K562 (cell line): ENCODE measurements at regions not wholly inside any gene's neighbourhood (a gene's known extent, or its start where the extent isn't known, plus 50 kb on each side); places are given as distances from the start of the nearest gene placed in this dataset.

Source experiments
- ATAC-seq: fragments of 200-7000 bp; cut with Tn5 transposase; 3 replicates; pipeline ENCODE4 v1.9.1; 2020; ENCODE audit warnings: moderate library complexity
- BruUV-seq: library from RNA; stranded (reverse); fragments of 400-500 nt; replicated peaks from 2 replicates; lab custom pipeline; 2021; lab: Mats Ljungman, UMichigan
- CTCF ChIA-PET: fragments of 300-600 bp; formaldehyde crosslinking; extraction: SDS; loops from one replicate; lab custom pipeline; 2021; ENCODE audit warnings: low intra/inter-chr PET ratio; lab: Yijun Ruan, JAX
- POLR2A ChIA-PET: fragments of 300-600, 350-650 bp; sonication (Branson Sonifier 250); formaldehyde crosslinking; extraction: SDS; loops from one replicate; lab custom pipeline; 2021; ENCODE audit warnings: antibody characterized with exemption, inconsistent platforms; lab: Yijun Ruan, JAX
- DNase-seq, 4 experiments: peaks; one replicate each; pipeline versions ENCODE4 v3.0.0 to v3.0.0-alpha.2; 2011 to 2018; ENCODE audit warnings: low spot score in 3 of 4, mixed read lengths in 3 of 4; ENCODE audit errors: extremely low read depth in 1 of 4
- FAIRE-seq: peaks from 2 replicates; lab custom pipeline; 2011; peaks lifted over from hg19 to GRCh38; lab: Jason Lieb, UNC
- H2AFZ ChIP-seq: 2 replicates; pipeline ENCODE4 v1.6.0; 2011; ENCODE audit warnings: low read depth, low read length, control low read depth, inconsistent platforms
- H3K27ac ChIP-seq: fragments of 200-600 bp; 3 replicates; pipeline ENCODE4 v1.8.0; 2011; ENCODE audit warnings: low read depth, mild to moderate bottlenecking, control low read depth, inconsistent platforms, low read length, moderate library complexity, mixed read lengths; ENCODE audit errors: extremely low read depth
- H3K27me3 ChIP-seq, 2 experiments: fragments of 300-600 bp in 1 of 2; 2 replicates in 1 of 2; 3 replicates in 1 of 2; pipeline versions ENCODE4 v1.6.0 to v1.8.0; 2011; ENCODE audit warnings: inconsistent platforms in 2 of 2, low read length in 2 of 2, mild to moderate bottlenecking in 1 of 2, mixed read lengths in 1 of 2, moderate library complexity in 1 of 2; ENCODE audit not compliant: control insufficient read depth in 2 of 2, insufficient read depth in 2 of 2
- H3K36me3 ChIP-seq: fragments of 300-600 bp; 3 replicates; pipeline ENCODE4 v1.8.0; 2011; ENCODE audit warnings: mild to moderate bottlenecking, low read length, inconsistent platforms; ENCODE audit not compliant: control insufficient read depth, insufficient read depth
- H3K4me1 ChIP-seq, 2 experiments: fragments of 200-600 bp in 1 of 2; replicated peaks in 1 of 2; 2 replicates in 1 of 2; 3 replicates in 1 of 2; pipeline versions ENCODE4 v1.5.1 to v1.8.0; 2011; ENCODE audit warnings: inconsistent platforms in 2 of 2, low read length in 2 of 2, mild to moderate bottlenecking in 1 of 2, mixed read lengths in 1 of 2, moderate library complexity in 1 of 2; ENCODE audit not compliant: control insufficient read depth in 2 of 2, insufficient read depth in 2 of 2
- H3K4me2 ChIP-seq: 2 replicates; pipeline ENCODE4 v1.6.1; 2011; ENCODE audit warnings: low read length, control low read depth, inconsistent platforms, mixed read lengths; ENCODE audit not compliant: insufficient read depth
- H3K4me3 ChIP-seq: fragments of 200-600 bp; sonication (generic), shearing (Covaris generic); 2 replicates; pipeline ENCODE4 v1.5.1; 2016; ENCODE audit warnings: control low read depth, inconsistent platforms
- H3K79me2 ChIP-seq: fragments of 200-600 bp; 3 replicates; pipeline ENCODE4 v1.8.0; 2011; ENCODE audit warnings: low read length, inconsistent platforms; ENCODE audit not compliant: control insufficient read depth, insufficient read depth
- H3K9ac ChIP-seq, 2 experiments: 2 replicates each; pipeline versions ENCODE4 v1.6.0 to v1.6.1; 2011; ENCODE audit warnings: low read depth in 2 of 2, low read length in 2 of 2, control low read depth in 1 of 2, inconsistent platforms in 1 of 2, mild to moderate bottlenecking in 1 of 2, mixed read lengths in 1 of 2; ENCODE audit not compliant: insufficient read depth in 1 of 2
- H3K9me1 ChIP-seq: one replicate; pipeline ENCODE4 v1.6.0; 2011; ENCODE audit warnings: inconsistent platforms, mild to moderate bottlenecking, low read length, moderate library complexity; ENCODE audit not compliant: control insufficient read depth, insufficient read depth
- H3K9me3 ChIP-seq: replicated peaks from 2 replicates; pipeline ENCODE4 v1.5.1; 2011; ENCODE audit warnings: low read depth, low read length, inconsistent platforms; ENCODE audit not compliant: control insufficient read depth, insufficient read depth
- H4K20me1 ChIP-seq: replicated peaks from 2 replicates; pipeline ENCODE4 v1.6.1; 2011; ENCODE audit warnings: low read length, inconsistent platforms, mixed read lengths; ENCODE audit not compliant: control insufficient read depth, insufficient read depth
- BRD4 ChIP-seq: fragments of 200-600 bp; sonication (generic); IDR thresholded peaks from 2 replicates; pipeline ENCODE4 v1.6.1; 2017; ENCODE audit warnings: inconsistent platforms
- BRF1 ChIP-seq: IDR thresholded peaks from 3 replicates; pipeline ENCODE4 v1.6.1; 2011; ENCODE audit warnings: borderline replicate concordance, mild to moderate bottlenecking; ENCODE audit not compliant: insufficient read length; ENCODE audit errors: extremely low read depth
- FIP1L1 ChIP-seq: fragments of 200-400 bp; formaldehyde crosslinking; IDR thresholded peaks from 2 replicates; pipeline ENCODE4 v1.6.1; 2018; ENCODE audit warnings: mild to moderate bottlenecking, low read depth, low read length; ENCODE audit not compliant: poor library complexity, severe bottlenecking
- HNRNPLL ChIP-seq: fragments of 200-400 bp; formaldehyde crosslinking; IDR thresholded peaks from 2 replicates; pipeline ENCODE4 v1.6.1; 2017; ENCODE audit warnings: low read length, low read depth, mild to moderate bottlenecking; ENCODE audit not compliant: poor library complexity, severe bottlenecking
- IRF9 ChIP-seq: fragments of 450-650 bp; IDR thresholded peaks from 2 replicates; pipeline ENCODE4 v1.6.1; 2016; ENCODE audit warnings: missing biosample characterization, missing genetic modification characterization
- NR1H2 ChIP-seq: sonication (generic); formaldehyde crosslinking; IDR thresholded peaks from 2 replicates; pipeline ENCODE4 v1.4.0; 2020; ENCODE audit warnings: mild to moderate bottlenecking, missing genetic modification reagents
- NR2F6 ChIP-seq: fragments of 450-650 bp; formaldehyde crosslinking; IDR thresholded peaks from 2 replicates; pipeline ENCODE4 v1.4.0; 2020; ENCODE audit warnings: mild to moderate bottlenecking
- NRF1 ChIP-seq, 2 experiments: fragments of 450-650 bp; IDR thresholded peaks in 1 of 2; conservative IDR thresholded peaks in 1 of 2; 2 replicates each; pipeline ENCODE4 v1.6.1; 2014; ENCODE audit warnings: mild to moderate bottlenecking in 2 of 2
- PTTG1 ChIP-seq: fragments of 450-650 bp; IDR thresholded peaks from 2 replicates; pipeline ENCODE4 v1.6.1; 2016; ENCODE audit warnings: low read depth, mild to moderate bottlenecking, missing genetic modification characterization, missing compliant biosample characterization
- ZC3H4 ChIP-seq: sonication (generic); formaldehyde crosslinking; IDR thresholded peaks from 2 replicates; pipeline ENCODE4 v1.9.0; 2021; ENCODE audit warnings: missing genetic modification reagents, borderline replicate concordance
- ZNF384 ChIP-seq: IDR thresholded peaks from 2 replicates; pipeline ENCODE4 v1.6.1; 2012; ENCODE audit warnings: low read depth, low read length, improper control_type of control experiment
- ZNF436 ChIP-seq: fragments of 250-450, 450-650 bp; sonication (Bioruptor Pico); formaldehyde crosslinking; IDR thresholded peaks from 2 replicates; pipeline ENCODE4 v1.7.0; 2020; ENCODE audit warnings: mild to moderate bottlenecking
- ZNF57 ChIP-seq: fragments of 450-650 bp; formaldehyde crosslinking; IDR thresholded peaks from 2 replicates; pipeline ENCODE4 v1.4.0; 2020; ENCODE audit warnings: mild to moderate bottlenecking, moderate library complexity
- WGBS: fragments of 100-300 bp; shearing (Covaris generic); methylation state at CpG from one replicate; pipeline ENCODE4 v1.1.6; 2016; ENCODE audit warnings: low coverage, mixed read lengths; ENCODE audit not compliant: insufficient coverage; ENCODE audit errors: missing lambda C conversion rate; 5-methylcytosine and 5-hydroxymethylcytosine counted together
- in situ Hi-C: fragments of 300-500 bp; cut with MboI; formaldehyde crosslinking; loops from 4 replicates; pipeline ENCODE4 v1.15.0; 2018; ENCODE audit warnings: inconsistent platforms, mixed read lengths
- intact Hi-C: fragments of 100-400 bp; cut with micrococcal nuclease; formaldehyde crosslinking; loops from 2 replicates; pipeline ENCODE4 v1.14.2; 2022

DNA sequence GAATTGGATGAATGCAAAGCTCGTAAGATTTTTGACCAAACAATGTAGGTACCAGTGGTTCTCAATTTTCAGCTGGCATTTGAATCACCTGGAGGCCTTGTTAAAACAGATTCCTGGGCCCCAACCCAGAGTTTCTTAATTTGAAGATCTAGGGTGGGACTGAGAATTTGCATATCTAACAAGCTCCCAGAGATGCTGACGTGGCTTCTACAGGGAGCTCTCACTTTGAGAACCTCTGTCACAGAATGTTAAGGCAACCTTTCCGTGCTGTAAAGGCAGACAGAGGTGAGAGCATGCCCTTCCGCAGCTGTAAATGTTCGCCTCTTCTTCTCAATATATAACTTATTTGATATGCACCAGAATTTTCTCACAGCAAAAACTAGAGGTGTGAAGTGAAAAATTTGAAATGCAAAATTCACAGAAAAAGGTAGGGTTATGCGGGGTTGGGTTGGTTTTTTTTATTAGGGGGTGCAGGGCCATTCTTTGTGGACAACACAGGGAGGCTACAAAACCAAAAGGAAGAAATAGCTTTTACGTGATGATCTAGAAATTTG is 69.4 kb downstream of the BMP2 start:
- POLR2A ChIA-PET = no interaction called here
- no peaks in the 10 kb centered on the region for H3K79me2 ChIP-seq
- TF ChIP-seq ZNF384 = no peak
- TF ChIP-seq, all 486 proteins: peak for 0
- FAIRE-seq = no peak
- H3K4me1 ChIP-seq = no peaks in the 10 kb centered on the region
- BruUV-seq = no TSS peak
- WGBS = 0% methylated on average over 7 of the region's 7 CpGs
- intact Hi-C loops = no loop called here
- CTCF ChIA-PET = no interaction called here
- H3K27ac ChIP-seq = no peak overlapping the region
- H4K20me1 ChIP-seq = no peaks in the 10 kb centered on the region
- H3K9me3 ChIP-seq = no peaks in the 10 kb centered on the region
- H2AFZ ChIP-seq = no peak overlapping the region
- no peak overlapping the region for H3K9ac ChIP-seq
- H3K4me2 ChIP-seq = no peak overlapping the region
- no peaks in the 10 kb centered on the region for H3K9me1 ChIP-seq
- no peaks in the 10 kb centered on the region for H3K36me3 ChIP-seq
- H3K27me3 ChIP-seq = no peaks in the 10 kb centered on the region
- in situ Hi-C loops = no loop called here
- H3K4me3 ChIP-seq = no peak overlapping the region
- no peak for DNase-seq
- no peak for ATAC-seq

- in situ Hi-C loops = no loop called here
- H3K9ac ChIP-seq = no peak overlapping the region
- no peaks in the 10 kb centered on the region for H3K27me3 ChIP-seq
- DNase-seq = no peak
- FAIRE-seq = no peak
- H4K20me1 ChIP-seq = no peaks in the 10 kb centered on the region
- H2AFZ ChIP-seq = no peak overlapping the region
- no peaks in the 10 kb centered on the region for H3K4me1 ChIP-seq
- no peak overlapping the region for H3K4me3 ChIP-seq
- BruUV-seq = no TSS peak
- ChIA-PET CTCF (no interaction called here), POLR2A (no interaction called here)
- no peaks in the 10 kb centered on the region for H3K9me1 ChIP-seq
- WGBS = 0% methylated on average over 2 of the region's 2 CpGs
- H3K36me3 ChIP-seq = no peaks in the 10 kb centered on the region
- H3K9me3 ChIP-seq = no peaks in the 10 kb centered on the region
- intact Hi-C loops = no loop called here
- H3K79me2 ChIP-seq = no peaks in the 10 kb centered on the region
- H3K27ac ChIP-seq = no peak overlapping the region
- H3K4me2 ChIP-seq = no peak overlapping the region
- no peak for ATAC-seq
- no peak for TF ChIP-seq NR2F6 (CRISPR knock-in tag)
- TF ChIP-seq NRF1 (conservative IDR thresholded peaks at IDR 0.05 in 1 of 2, IDR thresholded peaks at IDR 0.05 in 1 of 2) = no peak
- no peak for TF ChIP-seq NR1H2 (CRISPR knock-in tag)
- TF ChIP-seq ZC3H4 (CRISPR knock-in tag) = no peak
- no peak for TF ChIP-seq BRF1
- TF ChIP-seq HNRNPLL = no peak
- no peak for TF ChIP-seq ZNF436
- TF ChIP-seq IRF9 (tag) = no peak
- TF ChIP-seq PTTG1 (tag) = no peak
- TF ChIP-seq ZNF57 (CRISPR knock-in tag) = no peak
- TF ChIP-seq FIP1L1 = no peak
- no peak for TF ChIP-seq BRD4
Measured at GRCh38 chr20:6837730-6838129, 70.2 kb downstream of the BMP2 start.
